Calu3 (cell line): ENCODE measurements at regions not wholly inside any gene's neighbourhood (a gene's known extent, or its start where the extent isn't known, plus 50 kb on each side); places are given as distances from the start of the nearest gene placed in this dataset.

Experiments
- BruUV-seq: library from RNA; stranded (reverse); fragments of 400-500 nt; replicated peaks from 2 replicates; lab custom pipeline; 2021; lab: Mats Ljungman, UMichigan
- CTCF ChIA-PET: fragments of 300-600 bp; sonication (Branson Sonifier 250); formaldehyde crosslinking; loops from one replicate; lab custom pipeline; 2022; ENCODE audit warnings: antibody characterized with exemption; lab: Charles Lee
- DNase-seq: peaks from one replicate; pipeline ENCODE4 v3.0.0; 2022
- H3K27ac Mint-ChIP-seq: one replicate; pipeline ENCODE4 v1.8.0; 2022; ENCODE audit warnings: mixed read lengths; ENCODE audit not compliant: unreplicated experiment
- H3K27me3 Mint-ChIP-seq: one replicate; pipeline ENCODE4 v1.8.0; 2022; ENCODE audit warnings: mixed read lengths; ENCODE audit not compliant: unreplicated experiment
- H3K36me3 Mint-ChIP-seq: one replicate; pipeline ENCODE4 v1.8.0; 2022; ENCODE audit warnings: mild to moderate bottlenecking, moderate library complexity, mixed read lengths; ENCODE audit not compliant: insufficient read depth, unreplicated experiment
- H3K4me1 Mint-ChIP-seq: one replicate; pipeline ENCODE4 v1.8.0; 2022; ENCODE audit warnings: mild to moderate bottlenecking, low read depth, mixed read lengths; ENCODE audit not compliant: unreplicated experiment
- H3K4me3 Mint-ChIP-seq: one replicate; pipeline ENCODE4 v1.8.0; 2022; ENCODE audit warnings: mild to moderate bottlenecking, low read depth, moderate library complexity, mixed read lengths; ENCODE audit not compliant: unreplicated experiment
- H3K9me3 Mint-ChIP-seq: one replicate; pipeline ENCODE4 v1.8.0; 2022; ENCODE audit warnings: low read depth, mixed read lengths; ENCODE audit not compliant: unreplicated experiment
- intact Hi-C: fragments of 100-400 bp; cut with micrococcal nuclease; formaldehyde crosslinking; loops from one replicate; pipeline ENCODE4 v1.10.0; 2022; ENCODE audit not compliant: unreplicated experiment
- TF ChIP-seq, protein P1 (sequence below): fragments of 200-600 bp; IDR thresholded peaks from one replicate; pipeline ENCODE4 v1.8.0; 2022; ENCODE audit warnings: antibody characterized with exemption; ENCODE audit not compliant: unreplicated experiment

DNA sequence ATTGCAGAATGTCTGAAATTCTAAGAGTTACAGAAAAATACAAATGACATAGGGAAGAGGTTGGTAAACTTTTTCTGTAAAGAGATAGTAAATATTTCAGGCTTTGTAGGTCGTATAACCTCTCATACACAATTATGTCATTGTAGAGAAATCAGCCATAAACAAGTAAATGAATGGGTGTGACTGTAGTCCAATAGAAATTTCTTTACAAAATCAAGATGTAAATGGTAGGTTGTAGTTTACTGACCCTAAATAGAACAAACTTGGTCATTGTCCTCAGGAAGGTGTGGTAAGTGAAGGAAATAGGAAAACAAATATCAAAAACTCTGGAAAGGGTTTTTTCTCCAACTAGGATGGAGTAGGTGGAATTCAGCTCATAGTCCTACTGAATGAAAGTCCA, 415.5 kb upstream of the SPHKAP start:
- Mint-ChIP-seq H3K4me3 (no peak overlapping the region), H3K4me1 (no peaks in the 10 kb centered on the region), H3K27ac (no peak overlapping the region), H3K27me3 (no peaks in the 10 kb centered on the region), H3K9me3 (no peaks in the 10 kb centered on the region), H3K36me3 (no peaks in the 10 kb centered on the region)
- CTCF ChIA-PET = no interaction called here
- DNase-seq = no peak
- TF ChIP-seq, protein P1, sequence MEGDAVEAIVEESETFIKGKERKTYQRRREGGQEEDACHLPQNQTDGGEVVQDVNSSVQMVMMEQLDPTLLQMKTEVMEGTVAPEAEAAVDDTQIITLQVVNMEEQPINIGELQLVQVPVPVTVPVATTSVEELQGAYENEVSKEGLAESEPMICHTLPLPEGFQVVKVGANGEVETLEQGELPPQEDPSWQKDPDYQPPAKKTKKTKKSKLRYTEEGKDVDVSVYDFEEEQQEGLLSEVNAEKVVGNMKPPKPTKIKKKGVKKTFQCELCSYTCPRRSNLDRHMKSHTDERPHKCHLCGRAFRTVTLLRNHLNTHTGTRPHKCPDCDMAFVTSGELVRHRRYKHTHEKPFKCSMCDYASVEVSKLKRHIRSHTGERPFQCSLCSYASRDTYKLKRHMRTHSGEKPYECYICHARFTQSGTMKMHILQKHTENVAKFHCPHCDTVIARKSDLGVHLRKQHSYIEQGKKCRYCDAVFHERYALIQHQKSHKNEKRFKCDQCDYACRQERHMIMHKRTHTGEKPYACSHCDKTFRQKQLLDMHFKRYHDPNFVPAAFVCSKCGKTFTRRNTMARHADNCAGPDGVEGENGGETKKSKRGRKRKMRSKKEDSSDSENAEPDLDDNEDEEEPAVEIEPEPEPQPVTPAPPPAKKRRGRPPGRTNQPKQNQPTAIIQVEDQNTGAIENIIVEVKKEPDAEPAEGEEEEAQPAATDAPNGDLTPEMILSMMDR = no peak
- BruUV-seq = no TSS peak
- intact Hi-C loops = no loop called here

DNA sequence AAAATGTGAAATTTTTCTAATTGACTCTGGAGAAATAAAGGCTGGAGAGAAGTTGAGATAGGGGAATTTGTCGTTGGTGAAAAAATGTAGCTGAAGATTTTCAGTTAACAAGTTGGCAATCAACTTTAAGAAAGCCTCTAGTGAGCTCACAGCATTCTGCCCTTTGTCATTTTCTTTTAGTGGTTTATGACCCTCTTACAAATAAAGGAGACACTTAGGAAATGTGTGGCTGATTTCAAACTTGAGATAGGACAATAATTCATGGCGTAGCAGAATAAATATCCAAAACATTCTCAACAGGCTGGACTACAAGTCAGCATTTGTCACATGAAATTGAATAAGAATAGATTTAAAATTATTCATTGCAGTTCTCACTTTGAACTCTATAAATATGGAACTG, 412.5 kb upstream of the SPHKAP start:
- Mint-ChIP-seq H3K4me3 (no peak overlapping the region), H3K4me1 (no peaks in the 10 kb centered on the region), H3K27me3 (no peaks in the 10 kb centered on the region), H3K27ac (no peak overlapping the region), H3K9me3 (peaks cover 5% of the 10 kb centered on the region), H3K36me3 (no peaks in the 10 kb centered on the region)
- DNase-seq = no peak
- TF ChIP-seq, protein P1 = no peak
- CTCF ChIA-PET = interaction anchor here (0.7 kb wide), 1 partner anchor 342 kb away, joined by 3 read pairs; no protein-coding TSS in a partner anchor
- BruUV-seq = no TSS peak
- intact Hi-C loops = no loop called here

DNA sequence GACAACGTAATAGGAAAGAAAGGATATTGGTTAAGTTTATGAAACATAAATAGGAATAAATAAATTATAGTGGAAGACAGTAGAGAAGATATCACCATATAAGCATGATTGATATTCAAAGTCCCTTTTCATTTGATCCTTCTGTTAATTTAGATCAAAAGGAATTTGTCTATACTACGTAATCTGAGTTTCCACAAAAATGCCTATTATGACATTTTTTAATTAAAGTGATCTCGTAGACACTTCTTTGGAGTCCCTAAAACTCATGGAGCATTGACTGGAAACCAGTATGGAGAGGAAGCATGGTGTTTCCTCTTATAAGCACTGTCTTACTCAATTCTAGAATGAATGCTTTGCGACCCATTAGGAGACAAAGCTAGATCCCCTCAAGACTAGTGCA, 411.4 kb upstream of the SPHKAP start:
- Mint-ChIP-seq H3K4me1 (no peaks in the 10 kb centered on the region), H3K9me3 (peaks cover 12% of the 10 kb centered on the region), H3K36me3 (no peaks in the 10 kb centered on the region), H3K4me3 (no peak overlapping the region), H3K27ac (no peak overlapping the region), H3K27me3 (no peaks in the 10 kb centered on the region)
- no peak for DNase-seq
- CTCF ChIA-PET = no interaction called here
- intact Hi-C loops = no loop called here
- no TSS peak for BruUV-seq
- TF ChIP-seq, protein P1 = no peak

DNA sequence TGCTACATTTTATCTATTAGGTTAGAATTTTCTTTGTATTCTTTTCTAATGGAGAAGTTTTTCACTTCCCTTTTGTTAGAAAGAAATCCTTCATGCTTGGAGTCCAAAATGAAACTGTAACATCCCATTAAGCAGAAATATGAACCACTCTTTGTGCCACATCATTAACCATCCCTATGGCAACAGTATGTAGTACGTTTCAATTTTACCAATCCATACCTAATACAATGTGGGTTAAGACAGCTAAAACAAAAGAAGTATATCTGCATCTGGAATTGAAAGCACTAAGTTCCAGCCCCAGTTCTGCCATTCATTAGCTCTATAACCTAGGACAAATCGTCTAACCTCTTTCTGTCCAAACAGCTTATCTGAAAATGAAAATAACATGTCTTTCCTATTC, 409.2 kb upstream of the SPHKAP start:
- Mint-ChIP-seq H3K36me3 (no peaks in the 10 kb centered on the region), H3K4me3 (no peak overlapping the region), H3K27ac (no peak overlapping the region), H3K4me1 (no peaks in the 10 kb centered on the region), H3K27me3 (no peaks in the 10 kb centered on the region), H3K9me3 (peaks cover 12% of the 10 kb centered on the region)
- no TSS peak for BruUV-seq
- intact Hi-C loops = no loop called here
- DNase-seq = no peak
- CTCF ChIA-PET = no interaction called here
- TF ChIP-seq, protein P1 = no peak
